Right lobe of liver (tissue), 6 donors: ENCODE measurements at regions not wholly inside any gene's neighbourhood (a gene's known extent, or its start where the extent isn't known, plus 50 kb on each side); places are given as distances from the start of the nearest gene placed in this dataset.
A peak's percentile ranks its signal among the peaks of the same experiment; 100 is the strongest.

Experiments
- ATAC-seq, 4 donors: fragments of 200-7000 bp; cut with Tn5 transposase; one replicate each; pipeline ENCODE4 v1.9.1; 2020; ENCODE audit warnings: mild to moderate bottlenecking in 4 of 4, moderate library complexity in 4 of 4
- DNase-seq, 3 donors: peaks; one replicate each; pipeline ENCODE4 v3.0.0-alpha.2; 2020
- H3K27ac ChIP-seq, 3 donors: fragments of 200-600 bp; one replicate each; pipeline ENCODE4 v1.8.0; 2022
- H3K27me3 ChIP-seq, 2 donors: fragments of 200-600 bp; one replicate each; pipeline ENCODE4 v1.8.0; 2022
- H3K36me3 ChIP-seq, 4 donors: fragments of 200-600 bp; sonication (generic) in 1 of 4; one replicate each; pipeline versions ENCODE4 v1.5.1 to v1.8.0; 2017 to 2022; ENCODE audit warnings: control low read depth in 1 of 4
- H3K4me1 ChIP-seq, 4 donors: fragments of 200-600 bp; sonication (generic) in 1 of 4; one replicate each; pipeline versions ENCODE4 v1.5.1 to v1.8.0; 2017 to 2022; ENCODE audit warnings: control low read depth in 1 of 4
- H3K4me3 ChIP-seq, 3 donors: fragments of 200-600 bp; one replicate each; pipeline ENCODE4 v1.8.0; 2022
- H3K9me3 ChIP-seq, 4 donors: fragments of 200-600 bp; sonication (generic) in 1 of 4; one replicate each; pipeline versions ENCODE4 v1.5.1 to v1.8.0; 2017 to 2022; ENCODE audit warnings: control low read depth in 1 of 4
- POLR2A ChIP-seq: fragments of 450-650 bp; IDR thresholded peaks from one replicate; pipeline ENCODE4 v1.6.1; 2017; ENCODE audit warnings: antibody characterized with exemption, mild to moderate bottlenecking
- WGBS: methylation state at CpG from one replicate; pipeline ENCODE4 v1.1.6; 2018; ENCODE audit warnings: low coverage, low lambda C conversion rate; ENCODE audit not compliant: insufficient coverage; ENCODE audit errors: missing lambda C conversion rate; 5-methylcytosine and 5-hydroxymethylcytosine counted together
- intact Hi-C, 2 donors: fragments of 100-400 bp; cut with DNase I; formaldehyde crosslinking; loops; one replicate each; pipeline versions ENCODE4 v1.11.2 to v1.14.1; 2022
- TF ChIP-seq, protein P1 (sequence below), 4 donors: fragments of 200-600 bp in 3 of 4; fragments of 450-650 bp in 1 of 4; IDR thresholded peaks; one replicate each; pipeline versions ENCODE4 v1.5.1 to v1.8.0; 2016 to 2022; ENCODE audit warnings: antibody characterized with exemption in 4 of 4, mild to moderate bottlenecking in 2 of 4
- donor health status: DM: no; HTN: yes; CAD: no.
- donor health status: DM: no; HTN: no; CAD: no.
- donor health status: DM: no; HTN: no; CAD: no.
- donor health status: DM: no; HTN: yes; CAD: no.
- donor health status: DM: no; HTN: yes; CAD: no.

- H3K4me1 ChIP-seq = peaks cover 0 to 7% (median 3%) of the 10 kb centered on the region in 4 donors
- H3K27ac ChIP-seq = no peak overlapping the region
- ATAC-seq = no peak
- no peaks in the 10 kb centered on the region for H3K27me3 ChIP-seq
- H3K4me3 ChIP-seq = no peak overlapping the region
- DNase-seq = peak in 1 of 3 donors; percentile 23
- intact Hi-C loops = no loop called here
- no peaks in the 10 kb centered on the region for H3K9me3 ChIP-seq
- no peaks in the 10 kb centered on the region for H3K36me3 ChIP-seq
- WGBS = 73% methylated on average over 7 of the region's 9 CpGs
- TF ChIP-seq, protein P1, sequence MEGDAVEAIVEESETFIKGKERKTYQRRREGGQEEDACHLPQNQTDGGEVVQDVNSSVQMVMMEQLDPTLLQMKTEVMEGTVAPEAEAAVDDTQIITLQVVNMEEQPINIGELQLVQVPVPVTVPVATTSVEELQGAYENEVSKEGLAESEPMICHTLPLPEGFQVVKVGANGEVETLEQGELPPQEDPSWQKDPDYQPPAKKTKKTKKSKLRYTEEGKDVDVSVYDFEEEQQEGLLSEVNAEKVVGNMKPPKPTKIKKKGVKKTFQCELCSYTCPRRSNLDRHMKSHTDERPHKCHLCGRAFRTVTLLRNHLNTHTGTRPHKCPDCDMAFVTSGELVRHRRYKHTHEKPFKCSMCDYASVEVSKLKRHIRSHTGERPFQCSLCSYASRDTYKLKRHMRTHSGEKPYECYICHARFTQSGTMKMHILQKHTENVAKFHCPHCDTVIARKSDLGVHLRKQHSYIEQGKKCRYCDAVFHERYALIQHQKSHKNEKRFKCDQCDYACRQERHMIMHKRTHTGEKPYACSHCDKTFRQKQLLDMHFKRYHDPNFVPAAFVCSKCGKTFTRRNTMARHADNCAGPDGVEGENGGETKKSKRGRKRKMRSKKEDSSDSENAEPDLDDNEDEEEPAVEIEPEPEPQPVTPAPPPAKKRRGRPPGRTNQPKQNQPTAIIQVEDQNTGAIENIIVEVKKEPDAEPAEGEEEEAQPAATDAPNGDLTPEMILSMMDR (IDR thresholded peaks at IDR 0.05) = no peak
- no peak for TF ChIP-seq POLR2A
Measured at GRCh38 chr1:22290611-22291010, 147.7 kb upstream of the WNT4 start.

DNA sequence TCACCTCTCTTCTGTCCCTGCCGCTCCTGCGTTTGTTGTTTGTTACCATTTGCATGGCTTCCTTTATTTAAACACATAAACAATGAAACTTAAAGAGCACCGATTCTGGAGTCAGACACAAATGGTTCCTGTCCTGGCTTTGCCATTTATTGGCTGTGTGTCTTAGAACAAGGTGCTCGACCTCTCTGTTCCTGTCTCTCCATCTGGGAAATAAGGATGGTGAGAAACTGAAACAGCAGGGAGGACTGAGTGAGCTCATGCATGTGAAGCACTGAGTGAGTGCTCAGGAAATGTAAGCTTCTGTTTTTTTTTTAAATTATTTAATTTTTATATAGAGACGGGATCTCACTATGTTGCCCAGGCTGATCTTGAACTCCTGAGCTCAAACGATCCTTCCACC lies 148.2 kb upstream of the WNT4 start:
- no peak for ATAC-seq
- Histone ChIP-seq H3K27ac (no peak overlapping the region), H3K4me1 (peaks cover 0 to 11% (median 5%) of the 10 kb centered on the region in 4 donors), H3K4me3 (no peak overlapping the region), H3K27me3 (no peaks in the 10 kb centered on the region), H3K36me3 (no peaks in the 10 kb centered on the region), H3K9me3 (no peaks in the 10 kb centered on the region)
- 58% methylated on average over 6 of the region's 6 CpGs for WGBS
- intact Hi-C loops = no loop called here
- no peak for TF ChIP-seq POLR2A
- TF ChIP-seq, protein P1 (IDR thresholded peaks at IDR 0.05) = no peak
- no peak for DNase-seq

DNA sequence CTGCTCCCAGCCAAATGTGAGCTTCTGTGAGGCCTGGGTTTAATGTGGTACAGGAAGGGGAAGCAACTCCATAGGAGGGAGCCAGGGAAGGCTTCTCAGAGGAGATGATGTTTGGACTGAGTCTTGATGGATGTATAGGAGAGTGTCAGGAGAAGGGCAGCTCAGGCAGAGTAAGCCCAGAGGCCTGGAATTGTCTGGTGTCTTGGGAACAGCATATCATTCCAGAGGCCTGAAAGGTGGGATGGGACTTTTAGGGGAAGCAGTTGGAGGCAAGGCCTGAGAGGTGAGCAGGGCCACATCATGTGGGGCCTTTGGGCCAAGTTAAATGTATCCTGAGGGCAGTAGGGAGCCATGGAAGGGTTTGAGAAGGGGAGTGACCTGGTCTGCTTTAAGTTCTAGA lies 148.6 kb upstream of the WNT4 start:
- Histone ChIP-seq H3K4me3 (no peak overlapping the region), H3K36me3 (no peaks in the 10 kb centered on the region), H3K9me3 (no peaks in the 10 kb centered on the region), H3K27me3 (no peaks in the 10 kb centered on the region), H3K4me1 (peaks cover 0 to 11% (median 5%) of the 10 kb centered on the region in 4 donors), H3K27ac (no peak overlapping the region)
- TF ChIP-seq, protein P1 (IDR thresholded peaks at IDR 0.05) = no peak
- no peak for TF ChIP-seq POLR2A
- ATAC-seq (no peak), DNase-seq (no peak)
- intact Hi-C loops = no loop called here

- intact Hi-C loops = no loop called here
- H3K4me1 ChIP-seq = peaks cover 0 to 11% (median 5%) of the 10 kb centered on the region in 4 donors
- no peak overlapping the region for H3K27ac ChIP-seq
- H3K27me3 ChIP-seq = no peaks in the 10 kb centered on the region
- ATAC-seq (peak in 2 of 4 donors; percentile 11 to 30), DNase-seq (no peak)
- no peak overlapping the region for H3K4me3 ChIP-seq
- WGBS = 48% methylated on average over 5 of the region's 16 CpGs
- no peaks in the 10 kb centered on the region for H3K36me3 ChIP-seq
- TF ChIP-seq POLR2A = no peak
- H3K9me3 ChIP-seq = no peaks in the 10 kb centered on the region
Measured at GRCh38 chr1:22292011-22292788, 149.3 kb upstream of the WNT4 start.

GRCh38 chr1:22295396-22295795 lies 152.5 kb upstream of the WNT4 start:
- Histone ChIP-seq H3K36me3 (no peaks in the 10 kb centered on the region), H3K27ac (peak overlapping the region in 1 of 3 donors; percentile 39), H3K27me3 (no peaks in the 10 kb centered on the region), H3K4me3 (no peak overlapping the region), H3K9me3 (no peaks in the 10 kb centered on the region), H3K4me1 (peaks cover 0 to 11% (median 5%) of the 10 kb centered on the region in 4 donors)
- 35% methylated on average over 2 of the region's 2 CpGs for WGBS
- intact Hi-C loops = no loop called here
- TF ChIP-seq, protein P1 (IDR thresholded peaks at IDR 0.05) = no peak
- TF ChIP-seq POLR2A = no peak
- DNase-seq (no peak), ATAC-seq (peak; percentile 49 to 72 (median 58))
